ENCODE measurements at regions not wholly inside any gene's neighbourhood (a gene's known extent, or its start where the extent isn't known, plus 50 kb on each side); places are given as distances from the start of the nearest gene placed in this dataset.

DNA sequence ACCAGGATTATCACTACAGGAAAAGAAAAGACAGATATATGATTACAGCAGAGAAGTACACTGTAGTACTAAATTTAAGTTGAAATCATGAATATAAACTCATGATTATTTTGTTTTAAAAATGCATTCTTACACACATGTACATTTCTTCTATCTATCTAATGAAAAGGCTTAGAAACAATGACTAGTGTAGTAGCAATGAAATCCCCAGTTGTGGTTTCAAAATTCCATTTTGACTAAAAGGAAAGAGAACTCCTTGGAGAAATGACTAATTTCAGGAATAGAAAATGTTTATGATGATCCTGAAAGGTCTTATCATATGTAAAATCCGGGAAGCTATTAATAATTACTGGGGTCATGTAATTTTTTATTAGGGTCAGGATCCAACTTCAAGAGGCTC is 195.0 kb upstream of the STARD13 start:
- intact Hi-C loops (cut with DNase I): no loop called here
- Histone ChIP-seq H3K9me3 (peaks cover 11% of the 10 kb centered on the region), H3K27me3 (no peaks in the 10 kb centered on the region), H3K27ac (no peak overlapping the region), H3K4me3 (no peak overlapping the region), H3K36me3 (no peaks in the 10 kb centered on the region), H3K4me1 (no peaks in the 10 kb centered on the region)
- DNase-seq: no peak
- no peak for ATAC-seq
- TF ChIP-seq, protein P1, sequence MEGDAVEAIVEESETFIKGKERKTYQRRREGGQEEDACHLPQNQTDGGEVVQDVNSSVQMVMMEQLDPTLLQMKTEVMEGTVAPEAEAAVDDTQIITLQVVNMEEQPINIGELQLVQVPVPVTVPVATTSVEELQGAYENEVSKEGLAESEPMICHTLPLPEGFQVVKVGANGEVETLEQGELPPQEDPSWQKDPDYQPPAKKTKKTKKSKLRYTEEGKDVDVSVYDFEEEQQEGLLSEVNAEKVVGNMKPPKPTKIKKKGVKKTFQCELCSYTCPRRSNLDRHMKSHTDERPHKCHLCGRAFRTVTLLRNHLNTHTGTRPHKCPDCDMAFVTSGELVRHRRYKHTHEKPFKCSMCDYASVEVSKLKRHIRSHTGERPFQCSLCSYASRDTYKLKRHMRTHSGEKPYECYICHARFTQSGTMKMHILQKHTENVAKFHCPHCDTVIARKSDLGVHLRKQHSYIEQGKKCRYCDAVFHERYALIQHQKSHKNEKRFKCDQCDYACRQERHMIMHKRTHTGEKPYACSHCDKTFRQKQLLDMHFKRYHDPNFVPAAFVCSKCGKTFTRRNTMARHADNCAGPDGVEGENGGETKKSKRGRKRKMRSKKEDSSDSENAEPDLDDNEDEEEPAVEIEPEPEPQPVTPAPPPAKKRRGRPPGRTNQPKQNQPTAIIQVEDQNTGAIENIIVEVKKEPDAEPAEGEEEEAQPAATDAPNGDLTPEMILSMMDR (IDR thresholded peaks at IDR 0.05): no peak

DNA sequence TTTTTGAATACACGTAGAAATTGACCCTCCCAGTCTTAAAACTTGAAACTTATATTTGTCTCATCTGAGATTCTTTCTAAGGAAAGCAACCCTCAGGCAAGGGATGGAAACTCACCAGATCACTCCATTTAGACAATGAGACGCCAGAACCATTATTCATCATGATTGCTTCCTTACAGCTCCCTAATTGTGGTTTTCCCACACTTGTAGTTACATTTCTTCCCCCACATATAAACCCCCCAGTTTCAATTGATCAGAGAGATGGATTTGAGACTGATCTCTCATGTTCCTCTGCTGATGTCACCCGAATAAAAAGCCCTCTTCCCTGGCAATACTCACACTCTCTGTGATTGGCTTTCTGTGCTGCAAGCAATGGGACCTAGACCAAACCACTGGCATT is 197.9 kb upstream of the STARD13 start:
- Histone ChIP-seq H3K4me1 (no peaks in the 10 kb centered on the region), H3K27ac (no peak overlapping the region), H3K27me3 (no peaks in the 10 kb centered on the region), H3K4me3 (no peak overlapping the region), H3K9me3 (no peaks in the 10 kb centered on the region), H3K36me3 (no peaks in the 10 kb centered on the region)
- DNase-seq (no peak), ATAC-seq (no peak)
- intact Hi-C loops (cut with DNase I): no loop called here
- TF ChIP-seq, protein P1 (IDR thresholded peaks at IDR 0.05): no peak

DNA sequence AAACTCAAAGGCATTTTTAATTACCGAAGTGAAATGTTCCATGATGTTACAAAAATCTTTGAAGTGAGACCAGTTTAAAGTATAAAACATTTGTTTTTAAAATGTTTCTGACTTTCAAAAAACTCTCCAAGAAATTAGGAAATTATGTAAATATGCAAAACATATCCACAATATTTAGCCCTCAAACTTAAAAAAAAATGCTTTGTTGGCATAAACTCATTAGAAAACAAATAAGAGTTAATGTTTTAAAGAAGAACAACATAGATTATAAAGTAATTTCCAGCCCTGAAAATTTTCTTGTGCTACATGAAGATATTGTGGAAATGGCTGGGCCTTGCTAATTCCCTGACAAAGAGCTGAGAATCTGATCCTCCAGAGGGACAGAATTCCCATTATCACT is 199.7 kb upstream of the STARD13 start:
- ATAC-seq (no peak), DNase-seq (no peak)
- intact Hi-C loops (cut with DNase I): no loop called here
- Histone ChIP-seq H3K27ac (no peak overlapping the region), H3K36me3 (no peaks in the 10 kb centered on the region), H3K9me3 (no peaks in the 10 kb centered on the region), H3K4me3 (no peak overlapping the region), H3K4me1 (no peaks in the 10 kb centered on the region), H3K27me3 (no peaks in the 10 kb centered on the region)
- TF ChIP-seq, protein P1 (IDR thresholded peaks at IDR 0.05): no peak

DNA sequence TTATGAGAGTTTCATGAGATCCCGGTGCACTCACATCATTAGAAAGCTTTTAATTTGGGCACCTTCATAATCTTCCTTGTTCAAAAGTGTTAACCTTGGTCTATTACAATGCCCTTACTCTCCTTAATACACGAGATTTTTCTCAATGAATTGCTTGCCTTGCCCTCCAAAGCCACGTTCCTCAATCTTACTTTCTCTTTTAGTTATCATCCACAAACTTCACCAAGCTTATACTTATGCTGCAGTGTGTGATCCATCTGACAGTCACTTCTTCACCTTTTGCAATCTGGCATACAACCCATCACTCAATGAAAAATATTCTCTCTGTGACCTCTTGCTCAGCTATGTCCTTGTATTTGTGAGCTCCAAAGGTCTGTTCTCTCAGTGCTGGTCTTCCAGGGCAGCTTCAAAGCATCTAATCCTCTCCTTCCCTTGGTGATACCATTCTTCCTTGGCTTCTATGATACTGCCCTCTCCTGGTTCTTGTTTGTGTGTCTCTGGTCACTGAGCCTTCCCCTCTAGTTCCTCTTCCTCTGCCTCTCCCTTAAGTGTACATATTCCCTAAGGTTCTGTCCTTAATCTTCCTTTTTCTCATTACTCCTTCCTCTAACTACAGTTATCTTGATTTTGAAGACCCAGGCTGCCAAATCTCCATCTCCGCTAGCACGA is 202.2 kb upstream of the STARD13 start:
- intact Hi-C loops (cut with DNase I): no loop called here
- ATAC-seq (peak; percentile 97), DNase-seq (no peak)
- Histone ChIP-seq H3K4me1 (no peaks in the 10 kb centered on the region), H3K9me3 (no peaks in the 10 kb centered on the region), H3K36me3 (no peaks in the 10 kb centered on the region), H3K27me3 (no peaks in the 10 kb centered on the region), H3K4me3 (peak overlapping the region; percentile 31), H3K27ac (no peak overlapping the region)
- TF ChIP-seq, protein P1 (IDR thresholded peaks at IDR 0.05): peak; percentile 56

DNA sequence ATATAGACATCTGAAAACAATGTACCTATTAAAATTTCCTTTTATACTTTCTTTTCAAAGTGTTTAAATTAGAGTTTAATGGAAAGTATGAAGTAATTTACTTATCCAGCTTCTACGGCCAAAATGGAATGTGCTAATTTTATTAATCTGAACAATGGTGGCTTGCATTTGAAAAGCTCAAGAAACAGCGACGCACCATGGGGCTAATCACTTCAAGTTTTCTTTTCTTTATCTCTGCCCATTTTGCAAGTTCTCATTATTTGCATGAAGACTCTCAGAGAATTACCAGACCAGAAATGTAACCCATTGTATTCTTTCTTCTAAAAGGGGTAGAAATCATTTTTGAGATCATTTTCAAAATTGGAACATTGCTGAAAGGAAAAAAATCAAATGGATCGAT is 204.0 kb upstream of the STARD13 start:
- H3K27me3 ChIP-seq: no peaks in the 10 kb centered on the region
- H3K4me1 ChIP-seq: no peaks in the 10 kb centered on the region
- no peaks in the 10 kb centered on the region for H3K9me3 ChIP-seq
- DNase-seq (no peak), ATAC-seq (no peak)
- H3K4me3 ChIP-seq: no peak overlapping the region
- no peak overlapping the region for H3K27ac ChIP-seq
- intact Hi-C loops (cut with DNase I): no loop called here
- no peaks in the 10 kb centered on the region for H3K36me3 ChIP-seq
- TF ChIP-seq, protein P1 (IDR thresholded peaks at IDR 0.05): no peak

All from upper lobe of right lung (tissue), 1 donor.